ENCODE measurements at regions not wholly inside any gene's neighbourhood (a gene's known extent, or its start where the extent isn't known, plus 50 kb on each side); places are given as distances from the start of the nearest gene placed in this dataset.
"Not testable (repeated sequence)": the region's sequence is repeated elsewhere in the genome, so short reads cannot be mapped to it uniquely, and the experiment has no call there.

GRCh38 chr1:186775881-186776560, 52.7 kb upstream of the PLA2G4A start:
- DNase-seq, result no peak

DNA sequence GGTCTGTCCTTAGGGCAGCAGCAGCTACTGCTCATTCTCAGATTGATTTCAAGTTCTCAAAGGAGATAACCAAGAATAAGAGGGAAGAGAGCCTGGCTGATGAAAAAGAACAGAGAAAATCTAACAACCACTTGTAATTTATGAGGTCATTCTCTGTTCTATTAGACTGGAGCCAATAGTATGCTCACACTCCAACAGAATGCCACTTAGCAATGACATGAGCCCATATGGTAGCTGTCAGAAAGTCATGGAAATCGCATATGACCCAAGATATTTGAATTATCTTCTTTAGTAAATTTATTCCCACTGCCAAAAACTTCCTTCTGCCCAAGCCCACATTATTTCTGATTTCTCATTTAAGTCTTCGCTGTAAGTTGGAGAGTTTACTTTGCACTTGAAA, 53.7 kb upstream of the PLA2G4A start:
- DNase-seq, result no peak

DNA sequence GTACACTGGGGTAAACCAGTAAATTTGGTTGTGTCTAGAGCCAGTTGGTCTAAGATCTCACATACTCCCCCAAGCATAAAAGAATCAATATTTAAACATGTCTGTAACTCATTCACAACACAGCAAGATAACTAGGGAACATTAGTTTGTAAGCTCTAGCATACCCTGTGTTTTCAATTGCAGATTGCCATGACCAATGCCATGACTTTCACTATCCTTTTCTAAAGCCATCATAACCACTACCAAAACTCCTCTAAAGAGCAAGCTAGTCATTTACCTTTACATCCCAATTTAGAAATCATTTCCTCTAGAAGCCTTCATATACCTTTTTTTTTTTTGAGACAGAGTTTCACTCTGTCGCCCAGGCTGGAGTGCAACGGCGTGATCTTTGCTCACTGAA, 56.5 kb upstream of the PLA2G4A start:
- DNase-seq, result no peak

- DNase-seq, result no peak
These were observed 58.3 kb upstream of the PLA2G4A start for GRCh38 chr1:186770421-186770820.

- DNase-seq, result no peak
These were observed 59.8 kb upstream of the PLA2G4A start for GRCh38 chr1:186768906-186769305.

- DNase-seq, result no peak
These were observed 63.3 kb upstream of the PLA2G4A start for GRCh38 chr1:186765446-186765845.

DNA sequence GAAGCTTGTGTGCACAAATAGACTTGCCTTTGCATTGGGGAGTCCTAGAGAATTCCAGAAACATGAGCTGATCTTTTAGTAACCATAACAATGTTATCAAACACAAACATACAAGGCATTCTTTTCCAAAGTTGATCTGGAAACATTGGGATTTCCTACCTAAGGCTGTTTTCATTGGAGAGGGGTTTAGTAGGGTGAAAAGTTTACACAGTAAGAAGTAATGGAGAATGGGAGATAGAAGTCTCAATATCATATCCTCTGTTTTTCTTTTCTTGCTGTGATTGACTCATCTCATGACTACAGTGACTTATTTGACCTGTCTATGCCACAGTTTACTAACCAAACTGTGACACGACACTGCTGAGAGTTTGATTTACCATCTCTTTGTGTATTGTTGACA, 65.6 kb upstream of the PLA2G4A start:
- peak; percentile 16 for DNase-seq

- no peak for DNase-seq
These were observed 66.1 kb upstream of the PLA2G4A start for GRCh38 chr1:186762653-186763052.

- no peak for DNase-seq
These were observed 67.4 kb upstream of the PLA2G4A start for GRCh38 chr1:186761358-186761757.

DNA sequence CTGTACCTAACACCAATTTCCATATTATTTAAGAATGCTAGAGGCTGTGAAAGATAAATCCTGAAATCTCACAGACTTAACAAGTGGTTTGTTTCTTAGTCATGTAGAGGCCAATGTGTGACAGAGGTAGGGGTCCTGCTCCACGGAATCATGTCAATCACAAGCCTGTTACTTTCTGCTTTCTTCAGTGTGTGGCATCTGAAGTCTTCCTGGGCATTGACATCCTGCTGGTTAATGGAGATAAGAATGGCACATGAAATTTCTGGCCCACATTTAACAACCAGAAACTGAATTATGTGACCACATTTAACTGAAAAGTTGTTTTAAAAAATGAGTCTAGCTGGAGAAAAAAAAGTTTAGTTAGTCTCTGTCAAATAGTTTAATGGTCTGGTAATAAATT, 68.3 kb upstream of the PLA2G4A start:
- DNase-seq, result no peak

- not testable (repeated sequence) for DNase-seq
These were observed 69.7 kb upstream of the PLA2G4A start for GRCh38 chr1:186758896-186759606.

DNA sequence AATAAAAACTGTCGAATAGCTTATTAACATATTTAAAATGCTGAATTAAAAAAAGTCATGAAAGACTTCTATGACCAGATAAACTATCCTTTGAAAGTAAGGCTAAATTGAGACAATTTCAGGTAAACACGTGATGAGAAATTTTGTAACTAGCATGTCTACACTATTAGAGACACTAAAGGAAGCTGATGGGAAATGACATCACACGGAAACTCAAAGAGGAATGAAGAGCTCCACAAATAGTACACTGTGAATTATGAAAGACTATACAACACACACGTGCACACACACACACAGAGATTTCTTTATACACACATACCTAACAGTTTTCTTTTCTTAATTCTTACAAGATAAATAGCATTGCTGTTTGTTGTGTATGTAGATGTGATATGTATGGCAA, 70.9 kb upstream of the PLA2G4A start:
- DNase-seq, result no peak

GRCh38 chr1:186754542-186755145, 74.1 kb upstream of the PLA2G4A start:
- no peak for DNase-seq

GRCh38 chr1:186753241-186753640, 73.0 kb upstream of the PTGS2 start:
- no peak for DNase-seq

- DNase-seq, result peak; percentile 4
These were observed 70.0 kb upstream of the PTGS2 start for GRCh38 chr1:186750257-186750656.

- no peak for DNase-seq
These were observed 69.6 kb upstream of the PTGS2 start for GRCh38 chr1:186749820-186750219.

DNA sequence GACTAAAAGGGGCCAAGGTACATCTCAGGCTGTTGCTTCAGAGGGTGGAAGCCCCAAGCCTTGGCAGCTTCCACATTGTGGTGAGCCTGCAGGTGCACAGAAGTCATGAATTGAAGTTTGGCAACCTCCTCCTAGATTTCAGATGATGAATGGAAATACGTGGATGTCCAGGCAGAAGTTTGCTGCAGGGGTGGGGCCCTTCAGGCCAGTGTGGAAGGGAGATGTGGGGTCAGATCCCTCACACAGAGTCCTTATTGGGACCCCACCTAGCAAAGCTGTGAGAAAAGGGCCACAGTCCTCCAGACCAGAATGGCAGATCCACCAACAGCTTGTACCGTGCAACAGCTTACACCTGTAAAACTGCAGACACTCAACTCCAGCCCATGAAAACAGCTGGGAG, 67.4 kb upstream of the PTGS2 start:
- no peak for DNase-seq

DNA sequence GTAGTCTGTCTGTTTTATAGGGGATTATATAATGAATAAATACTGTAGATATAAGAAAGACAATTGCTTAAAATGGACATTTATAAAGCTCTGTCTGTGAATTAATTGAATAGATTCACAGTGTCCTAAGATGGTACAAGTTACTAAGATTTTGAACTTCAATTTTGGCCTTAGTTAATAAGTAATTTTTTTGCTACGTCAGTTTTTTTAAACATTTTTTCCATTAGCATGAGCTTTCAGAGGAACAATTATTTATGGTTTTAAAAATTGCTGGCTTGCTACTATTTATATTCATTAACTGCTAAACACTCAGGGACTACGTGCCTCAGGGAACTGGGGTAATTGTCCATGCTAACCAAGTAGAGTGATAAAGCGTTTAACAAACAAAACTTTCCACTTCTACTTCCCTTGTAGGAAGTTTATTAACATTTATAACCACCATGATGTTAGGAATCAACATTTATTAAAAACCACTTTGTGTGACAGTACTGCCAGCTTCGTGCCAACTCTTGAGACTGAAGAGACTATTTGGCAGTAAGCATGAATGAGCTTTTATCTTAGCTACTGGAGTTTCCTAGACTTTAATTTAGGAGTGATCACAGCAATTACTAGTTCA, 65.4 kb upstream of the PTGS2 start:
- DNase-seq, result no peak

DNA sequence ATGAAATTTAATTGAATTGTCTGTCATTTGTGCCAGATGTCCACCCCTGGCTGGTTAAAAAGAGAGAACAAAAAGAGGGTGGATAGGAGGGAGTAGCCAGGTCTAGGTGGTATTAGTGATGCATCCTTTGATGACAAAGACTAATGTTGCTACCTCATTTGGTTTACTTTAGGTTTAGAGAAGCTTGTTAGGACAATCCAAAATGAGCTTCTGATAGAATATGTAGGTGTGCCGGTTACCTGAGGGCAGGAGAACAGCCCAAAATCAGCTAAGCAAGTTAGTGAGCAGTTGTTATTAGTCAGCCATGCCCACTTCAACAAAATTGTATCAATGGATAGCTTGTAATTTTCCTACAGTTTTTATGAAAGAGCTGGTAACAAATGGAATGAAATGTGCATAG, 61.4 kb upstream of the PTGS2 start:
- DNase-seq, result no peak

- no peak for DNase-seq
These were observed 60.1 kb upstream of the PTGS2 start for GRCh38 chr1:186740324-186740723.

DNA sequence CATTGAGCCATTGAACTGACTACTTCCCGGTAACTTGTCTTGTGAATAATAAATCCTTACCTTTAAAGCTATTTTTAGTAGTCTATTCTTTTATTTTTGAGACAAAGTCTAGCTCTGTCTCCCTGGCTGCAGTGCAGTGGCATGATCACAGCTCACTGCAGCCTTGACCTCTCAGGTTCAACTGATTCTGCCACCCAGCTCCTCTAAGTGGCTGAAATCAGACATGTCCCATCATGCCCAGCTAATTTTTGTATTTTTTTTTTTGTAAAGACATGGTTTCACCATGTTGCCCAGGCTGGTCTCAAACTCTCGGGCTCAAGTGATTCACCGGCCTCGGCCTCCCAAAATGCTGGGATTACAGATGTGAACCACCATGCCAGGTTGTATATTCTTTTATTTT, 59.3 kb upstream of the PTGS2 start:
- DNase-seq, result no peak

- no peak for DNase-seq
These were observed 58.7 kb upstream of the PTGS2 start for GRCh38 chr1:186738926-186739325.

DNA sequence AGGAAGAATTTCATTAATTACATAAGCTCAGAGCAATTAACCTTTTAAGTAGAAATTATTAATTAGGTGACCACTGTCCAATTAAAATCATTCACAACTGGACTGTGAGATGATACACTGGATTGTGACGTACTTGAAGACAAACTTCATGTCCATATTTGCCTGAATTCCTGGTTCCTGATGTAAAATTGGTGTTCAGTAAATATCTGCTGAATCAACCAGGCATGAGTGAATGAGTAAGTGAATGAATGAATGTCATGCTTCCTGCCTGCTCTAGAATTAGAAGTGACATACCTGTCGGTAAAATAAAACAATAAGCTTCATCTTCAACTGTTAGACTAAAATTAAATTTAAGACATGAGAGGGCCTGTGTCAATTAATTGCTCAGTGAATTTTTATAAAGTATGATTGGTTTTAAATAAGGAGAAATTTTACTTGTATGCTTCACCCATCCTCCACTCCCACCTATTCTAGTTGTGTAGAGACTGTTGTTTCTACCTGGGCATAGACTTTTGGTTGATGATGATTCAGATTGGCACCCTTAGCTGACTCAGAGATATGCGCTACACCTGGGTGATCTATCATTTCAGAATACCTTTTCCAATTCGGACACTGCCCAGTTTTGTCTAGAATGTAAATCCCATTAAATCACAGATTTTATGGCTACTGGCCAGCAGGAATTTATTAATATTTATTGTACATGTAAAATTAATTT, 56.9 kb upstream of the PTGS2 start:
- no peak for DNase-seq
